HPDE6-E6E7 (cell line): ENCODE measurements at regions not wholly inside any gene's neighbourhood (a gene's known extent, or its start where the extent isn't known, plus 50 kb on each side); places are given as distances from the start of the nearest gene placed in this dataset.
"Not testable (repeated sequence)": the region's sequence is repeated elsewhere in the genome, so short reads cannot be mapped to it uniquely, and the experiment has no call there.

Experiments used
- DNase-seq: peaks from one replicate; pipeline ENCODE4 v3.0.0; 2011; ENCODE audit warnings: missing footprints; ENCODE audit errors: extremely low spot score

DNA sequence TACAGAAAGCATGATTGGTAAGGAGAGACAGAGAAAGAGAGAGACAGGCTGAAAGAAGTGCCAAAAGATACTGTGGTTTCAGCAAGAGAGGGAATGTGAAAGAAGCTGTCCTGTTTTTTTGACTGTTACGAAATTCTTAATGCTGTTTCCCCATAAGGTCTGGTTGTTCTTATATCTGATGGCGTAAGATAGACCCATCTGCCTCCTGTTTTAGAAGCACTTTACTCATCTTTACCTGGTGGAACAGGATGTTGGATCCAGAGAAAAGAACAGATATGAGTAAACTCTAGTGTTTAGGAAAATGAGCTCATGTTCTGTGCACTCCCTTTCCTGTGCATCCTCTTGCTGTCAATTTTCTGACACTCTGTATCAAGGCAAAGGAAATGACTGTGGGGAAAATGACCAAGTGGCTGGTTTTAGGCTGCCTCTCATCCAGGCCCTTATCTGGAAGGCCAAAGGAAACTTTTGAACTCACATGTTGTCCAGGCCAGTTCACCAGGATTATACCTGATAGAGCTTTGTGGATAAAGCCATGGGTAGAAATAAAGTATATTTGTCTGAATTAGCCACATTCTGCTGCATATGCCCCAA, 311.7 kb upstream of the HTR2C start:
- DNase-seq = no peak

DNA sequence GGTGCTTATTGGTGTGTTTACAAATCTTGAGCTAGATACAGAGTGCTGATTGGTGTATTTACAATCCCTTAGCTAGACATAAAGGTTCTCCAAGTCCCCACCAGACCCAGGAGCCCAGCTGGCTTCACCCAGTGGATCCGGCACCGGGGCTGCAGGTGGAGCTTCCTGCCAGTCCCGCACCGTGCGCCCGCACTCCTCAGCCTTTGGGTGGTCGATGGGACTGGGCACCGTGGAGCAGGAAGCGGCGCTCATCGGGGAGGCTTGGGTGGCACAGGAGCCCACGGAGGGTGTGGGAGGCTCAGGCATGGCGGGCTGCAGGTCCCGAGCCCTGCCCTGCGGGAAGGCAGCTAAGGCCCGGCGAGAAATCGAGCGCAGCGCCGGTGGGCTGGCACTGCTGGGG, 313.5 kb upstream of the HTR2C start:
- DNase-seq = not testable (repeated sequence)

GRCh38 chrX:114268643-114269042, 315.2 kb upstream of the HTR2C start:
- no peak for DNase-seq

- no peak for DNase-seq
Observed at GRCh38 chrX:114267142-114267541, 316.7 kb upstream of the HTR2C start.

- DNase-seq = no peak
Observed at GRCh38 chrX:114252186-114252585, 331.7 kb upstream of the HTR2C start.

DNA sequence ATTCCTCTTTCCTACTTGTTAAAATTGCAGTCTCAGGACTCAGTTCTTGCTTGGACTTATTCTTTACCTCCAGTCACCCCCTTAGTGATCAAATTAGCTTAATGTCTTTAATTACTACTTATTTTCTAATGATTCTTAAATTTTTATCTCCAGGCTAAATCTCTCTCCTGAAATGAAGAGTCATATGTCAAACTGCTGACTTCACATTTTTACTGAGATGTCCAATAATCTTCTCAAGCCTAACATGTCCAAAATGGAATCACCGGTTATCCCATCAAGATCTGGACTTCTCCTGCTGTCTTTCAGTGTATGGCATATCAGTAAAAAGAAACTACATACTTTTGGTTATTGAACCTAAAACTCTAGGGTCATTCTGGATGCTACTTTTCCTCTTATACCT, 332.3 kb upstream of the HTR2C start:
- DNase-seq = no peak

GRCh38 chrX:114221445-114221844, 362.4 kb upstream of the HTR2C start:
- DNase-seq = no peak

DNA sequence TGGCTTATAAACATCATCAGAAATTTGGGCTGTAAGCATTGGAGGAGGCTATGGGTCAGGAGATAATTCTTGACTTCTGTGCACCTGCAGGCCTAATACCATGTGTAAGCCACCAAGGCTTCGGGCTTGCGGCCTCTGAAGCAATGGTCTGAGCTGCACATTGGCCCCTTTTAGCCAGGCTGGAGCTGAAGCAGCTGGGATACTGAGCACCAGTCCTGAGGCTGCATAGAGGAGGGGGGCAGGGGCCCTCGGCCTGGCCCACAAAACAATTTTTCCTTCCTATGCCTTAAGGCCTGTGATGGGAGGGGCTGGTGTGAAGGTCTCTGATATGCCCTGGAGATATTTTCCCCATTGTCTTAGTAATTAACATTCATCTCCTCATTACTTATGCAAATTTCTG, 373.0 kb upstream of the HTR2C start:
- no peak for DNase-seq

GRCh38 chrX:114201622-114202021, 382.3 kb upstream of the HTR2C start:
- no peak for DNase-seq

GRCh38 chrX:114181195-114181594, 402.7 kb upstream of the HTR2C start:
- DNase-seq = no peak

GRCh38 chrX:114178126-114178525, 405.8 kb upstream of the HTR2C start:
- DNase-seq = no peak

GRCh38 chrX:114167276-114167675, 416.6 kb upstream of the HTR2C start:
- DNase-seq = not testable (repeated sequence)

DNA sequence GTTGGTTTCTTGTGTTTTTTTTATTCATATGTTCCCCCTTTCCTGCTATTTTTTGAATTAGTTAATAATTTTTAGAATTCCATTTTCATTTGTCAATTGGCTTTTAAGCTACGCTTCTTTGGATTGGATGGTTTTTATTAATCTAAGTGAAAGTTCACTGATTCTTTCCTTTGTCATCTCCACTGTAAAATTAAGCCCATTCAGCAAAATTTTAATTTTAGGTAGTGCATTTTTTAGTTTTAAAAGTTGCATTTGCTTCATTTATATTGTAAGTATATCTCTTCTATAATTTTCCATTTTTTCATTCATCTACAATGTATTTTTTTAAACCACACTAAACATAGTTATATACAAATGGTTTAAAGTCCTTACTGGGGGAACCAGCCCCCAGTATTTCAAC, 417.3 kb upstream of the HTR2C start:
- no peak for DNase-seq

GRCh38 chrX:114165537-114165936, 418.3 kb upstream of the HTR2C start:
- DNase-seq = no peak

DNA sequence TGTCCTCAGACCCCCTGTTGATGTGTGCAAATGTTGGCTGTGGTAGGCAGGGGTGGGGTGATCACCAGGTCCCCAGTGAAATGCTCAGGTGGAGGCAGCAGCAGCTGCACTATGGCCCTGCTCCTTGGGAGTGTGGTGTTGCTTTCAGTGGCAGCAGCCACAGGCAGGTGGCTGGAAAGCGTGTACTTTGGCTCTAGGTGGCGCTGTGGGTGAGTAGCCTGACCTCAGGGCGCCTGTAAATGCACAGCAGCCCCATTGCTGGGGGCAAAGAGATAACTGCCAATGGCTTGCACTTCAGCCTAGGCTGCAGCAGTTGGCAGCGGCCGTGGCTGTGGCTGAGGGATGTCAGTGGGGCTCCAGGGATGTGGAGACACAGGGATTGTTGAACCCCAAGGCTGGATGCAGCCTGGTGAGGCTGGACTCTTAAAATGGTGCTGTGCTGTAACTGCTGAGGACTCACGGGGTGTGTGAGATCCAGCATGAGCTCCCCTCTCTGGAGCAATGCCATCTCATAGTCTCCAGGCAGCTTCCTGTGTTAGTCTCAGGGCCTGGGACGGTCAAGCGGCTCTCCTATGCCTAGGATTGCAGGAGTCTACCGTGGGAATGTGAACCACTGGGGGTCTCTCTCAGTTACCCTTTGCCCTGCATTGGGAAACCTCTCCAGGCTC, 421.7 kb upstream of the HTR2C start:
- DNase-seq = no peak

- no peak for DNase-seq
Observed at GRCh38 chrX:114152801-114153200, 431.1 kb upstream of the HTR2C start.

DNA sequence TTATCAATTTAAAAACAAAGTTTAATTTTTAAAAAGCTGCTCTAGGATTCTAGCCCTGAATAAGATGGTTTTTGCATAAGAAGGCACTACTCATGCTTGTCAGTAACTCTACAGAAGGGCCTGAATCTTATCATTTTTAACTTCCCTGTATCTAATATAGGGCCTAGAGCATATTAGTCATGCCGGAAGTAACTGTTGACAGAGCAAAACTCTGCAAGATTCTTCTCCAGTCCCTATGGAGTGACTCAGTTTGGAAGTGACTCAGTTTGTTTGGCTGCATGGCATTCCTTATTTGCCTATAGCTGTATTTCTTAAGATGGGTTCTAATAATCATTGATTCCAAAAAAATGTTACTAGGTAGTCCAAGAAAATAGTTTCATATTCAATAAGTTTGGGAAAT, 431.8 kb upstream of the HTR2C start:
- peak; percentile 23 for DNase-seq

DNA sequence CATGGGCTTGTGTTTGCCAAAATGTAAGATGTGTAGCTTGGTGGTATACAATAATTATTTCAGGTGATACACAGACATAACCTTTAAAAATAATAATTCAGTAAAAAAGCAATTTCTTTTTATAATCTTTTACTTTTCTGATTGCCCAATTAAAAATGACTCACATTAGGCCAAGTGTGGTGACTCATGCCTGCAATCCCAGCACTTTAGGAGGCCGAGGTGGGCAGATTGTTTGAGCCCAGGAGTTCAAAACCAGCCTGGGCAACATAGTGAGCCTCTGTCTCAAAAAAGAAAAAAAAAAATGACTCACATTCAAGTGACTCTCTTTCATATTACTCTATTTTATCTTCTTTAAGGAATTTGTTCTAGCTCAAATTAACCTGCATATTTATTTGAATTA, 449.4 kb upstream of the HTR2C start:
- DNase-seq = no peak

DNA sequence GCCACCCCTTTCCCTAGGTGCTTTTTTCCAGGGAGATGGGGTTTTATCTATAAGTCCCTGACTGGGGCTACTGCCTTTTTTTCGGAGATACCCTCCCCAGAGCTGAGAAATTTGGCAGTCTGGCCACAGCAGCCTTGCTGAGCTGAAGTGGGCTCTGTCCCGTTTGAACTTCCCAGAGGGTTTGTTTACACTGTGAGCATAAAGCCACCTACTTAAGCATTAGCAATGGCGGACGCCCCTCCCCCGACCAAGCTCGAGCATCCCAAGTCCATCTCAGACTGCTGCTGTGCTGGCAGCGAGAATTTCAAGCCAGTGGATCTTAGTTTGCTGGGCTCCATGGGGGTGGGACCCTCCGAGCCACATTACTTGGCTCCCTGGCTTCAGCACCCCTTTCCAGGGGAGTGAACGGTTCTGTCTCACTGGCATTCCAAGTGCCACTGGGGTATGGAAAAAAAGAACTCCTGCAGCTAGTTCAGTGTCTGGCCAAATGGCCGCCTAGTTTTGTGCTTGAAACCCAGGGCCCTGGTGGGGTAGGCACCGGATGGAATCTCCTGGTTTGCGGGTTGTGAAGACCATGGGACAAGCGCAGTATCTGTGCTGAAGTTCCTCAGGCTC, 456.4 kb upstream of the HTR2C start:
- DNase-seq = no peak

GRCh38 chrX:114127005-114127404, 456.9 kb upstream of the HTR2C start:
- DNase-seq = no peak

GRCh38 chrX:114101081-114101480, 482.8 kb upstream of the HTR2C start:
- no peak for DNase-seq

GRCh38 chrX:114097866-114098265, 486.0 kb upstream of the HTR2C start:
- DNase-seq = no peak

DNA sequence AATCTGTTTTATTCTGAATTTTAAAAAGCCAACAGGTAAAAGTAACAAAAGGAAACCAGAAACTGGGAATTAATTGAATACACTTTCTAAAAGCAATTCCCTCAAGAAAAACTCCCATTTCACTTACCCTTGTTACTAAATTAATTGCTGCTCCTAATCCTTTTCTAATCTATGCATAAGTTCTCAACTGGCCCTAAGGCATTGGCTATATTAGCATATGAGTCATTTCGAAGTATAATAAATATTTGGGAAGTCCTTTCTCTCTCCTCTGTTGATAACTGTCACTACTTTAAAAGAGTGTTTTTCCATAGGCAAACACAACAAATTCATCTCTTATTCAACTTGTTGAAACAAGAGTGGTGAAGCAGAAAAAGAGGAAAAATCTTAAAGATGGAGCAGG, 486.5 kb upstream of the HTR2C start:
- no peak for DNase-seq

GRCh38 chrX:114095789-114096188, 488.1 kb upstream of the HTR2C start:
- DNase-seq = no peak
